ENCODE measurements at regions not wholly inside any gene's neighbourhood (a gene's known extent, or its start where the extent isn't known, plus 50 kb on each side); places are given as distances from the start of the nearest gene placed in this dataset.

- Histone ChIP-seq H3K27me3 (ENCODE audit: control insufficient read depth, insufficient read depth, low read length) (peaks cover 16% of the 10 kb centered on the region), H3K9me3 (replicated peaks; ENCODE audit: control insufficient read depth, low read depth, low read length) (no peaks in the 10 kb centered on the region), H3K4me1 (ENCODE audit: control insufficient read depth, insufficient read depth, low read length) (peaks cover 14% of the 10 kb centered on the region), H3K4me3 (ENCODE audit: low read length) (no peak overlapping the region), H3K27ac (ENCODE audit: low read length) (no peak overlapping the region), H3K36me3 (ENCODE audit: control insufficient read depth, insufficient read depth, low read length) (no peaks in the 10 kb centered on the region)
- WGBS (ENCODE audit: insufficient coverage) = 48% methylated on average over 3 of the region's 5 CpGs
- no peak for DNase-seq
Observed at GRCh38 chr2:45285311-45285710, 276.1 kb upstream of the SIX2 start.

DNA sequence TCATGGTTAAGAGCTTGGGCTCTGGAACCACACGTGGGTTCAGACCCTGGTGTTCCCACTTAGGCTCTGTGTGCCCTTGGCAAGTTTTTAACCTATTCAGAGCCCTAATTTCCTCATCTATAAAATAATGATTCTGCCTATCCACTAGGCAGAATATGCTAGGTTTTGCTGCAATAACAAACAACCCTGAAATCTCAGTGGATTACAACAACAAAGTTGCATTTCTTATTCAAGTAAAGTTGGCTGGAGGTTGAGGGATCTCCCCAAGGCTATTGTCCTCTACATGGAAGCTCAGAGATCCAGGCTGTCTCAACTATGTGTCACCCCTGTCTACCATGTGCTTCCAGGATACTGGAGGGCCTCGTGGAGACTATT lies 275.4 kb upstream of the SIX2 start:
- H3K27me3 ChIP-seq (ENCODE audit: control insufficient read depth, insufficient read depth, low read length) = peaks cover 16% of the 10 kb centered on the region
- no peak overlapping the region for H3K4me3 ChIP-seq (ENCODE audit: low read length)
- no CpG with 5 or more reads among the region's 2 CpGs for WGBS (ENCODE audit: insufficient coverage)
- no peaks in the 10 kb centered on the region for H3K36me3 ChIP-seq (ENCODE audit: control insufficient read depth, insufficient read depth, low read length)
- DNase-seq = no peak
- H3K4me1 ChIP-seq (ENCODE audit: control insufficient read depth, insufficient read depth, low read length) = peaks cover 18% of the 10 kb centered on the region
- H3K9me3 ChIP-seq (replicated peaks; ENCODE audit: control insufficient read depth, low read depth, low read length) = no peaks in the 10 kb centered on the region
- H3K27ac ChIP-seq (ENCODE audit: low read length) = no peak overlapping the region

DNA sequence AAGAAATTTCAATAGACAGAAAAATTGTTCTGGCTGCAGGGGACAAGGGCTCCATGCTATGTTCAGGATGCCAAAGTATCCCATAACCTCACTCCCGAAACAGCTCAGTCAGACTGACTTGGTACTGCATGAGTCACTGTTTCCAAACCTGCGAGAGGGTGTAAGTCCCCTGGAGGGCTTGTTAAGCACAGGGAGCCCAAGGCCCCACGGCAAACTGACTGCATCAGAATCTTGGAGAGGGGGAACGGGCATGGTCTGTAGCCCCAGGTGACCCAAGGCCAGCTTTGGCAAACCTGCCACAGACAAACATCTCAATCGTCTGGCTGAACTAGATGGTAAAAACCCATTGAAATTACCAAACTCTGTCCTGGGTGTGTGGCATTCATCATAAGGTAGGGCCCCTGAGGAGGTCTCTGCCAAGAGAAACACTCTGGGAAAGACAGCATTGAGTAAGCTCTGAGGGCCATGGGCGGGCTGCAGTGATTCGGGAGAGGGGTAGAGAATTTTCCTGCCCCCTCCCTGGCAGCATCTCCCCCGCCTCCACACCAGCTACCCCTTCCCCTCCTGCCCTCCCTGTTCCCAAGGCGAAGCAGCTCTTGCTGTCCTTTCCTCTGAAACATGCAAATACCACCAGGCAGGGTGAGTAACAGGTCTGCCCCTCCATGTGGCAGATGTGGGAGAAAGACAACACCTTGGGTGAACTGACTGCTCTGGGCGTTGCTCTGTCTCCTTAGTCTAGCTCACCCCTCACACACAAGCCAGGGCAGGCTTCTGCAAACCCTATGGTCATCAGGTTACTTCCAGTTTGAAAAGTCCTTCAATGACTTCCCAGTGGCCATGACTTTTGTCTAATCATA lies 274.7 kb upstream of the SIX2 start:
- H3K27ac ChIP-seq (ENCODE audit: low read length) = peak overlapping the region; percentile 51
- peak; percentile 69 for DNase-seq
- no peaks in the 10 kb centered on the region for H3K36me3 ChIP-seq (ENCODE audit: control insufficient read depth, insufficient read depth, low read length)
- H3K4me3 ChIP-seq (ENCODE audit: low read length) = no peak overlapping the region
- H3K27me3 ChIP-seq (ENCODE audit: control insufficient read depth, insufficient read depth, low read length) = peaks cover 16% of the 10 kb centered on the region
- H3K9me3 ChIP-seq (replicated peaks; ENCODE audit: control insufficient read depth, low read depth, low read length) = no peaks in the 10 kb centered on the region
- peaks cover 18% of the 10 kb centered on the region for H3K4me1 ChIP-seq (ENCODE audit: control insufficient read depth, insufficient read depth, low read length)
- WGBS (ENCODE audit: insufficient coverage) = 42% methylated on average over 3 of the region's 10 CpGs

DNA sequence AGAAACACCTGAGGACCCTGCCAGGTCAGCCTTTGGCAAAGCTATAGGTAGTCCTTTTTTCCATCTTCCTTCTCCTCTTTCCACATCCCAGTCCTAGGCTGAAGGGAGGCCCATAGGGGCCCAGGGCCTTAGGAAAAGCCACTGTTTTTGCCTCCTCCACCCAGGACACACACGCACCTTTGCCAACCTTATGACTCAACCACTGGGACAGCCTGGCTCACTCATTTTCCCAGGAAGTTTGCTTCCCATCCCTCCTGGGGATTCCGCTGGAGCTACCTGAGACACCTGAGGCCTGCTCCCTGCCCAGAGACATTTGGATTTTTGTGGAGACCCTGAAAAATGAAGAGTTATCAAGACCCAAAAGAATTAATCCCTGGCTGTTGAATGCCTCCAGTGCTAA lies 273.4 kb upstream of the SIX2 start:
- no peak for DNase-seq
- H3K36me3 ChIP-seq (ENCODE audit: control insufficient read depth, insufficient read depth, low read length) = no peaks in the 10 kb centered on the region
- H3K4me3 ChIP-seq (ENCODE audit: low read length) = no peak overlapping the region
- H3K4me1 ChIP-seq (ENCODE audit: control insufficient read depth, insufficient read depth, low read length) = peaks cover 32% of the 10 kb centered on the region
- H3K27me3 ChIP-seq (ENCODE audit: control insufficient read depth, insufficient read depth, low read length) = peaks cover 18% of the 10 kb centered on the region
- no peak overlapping the region for H3K27ac ChIP-seq (ENCODE audit: low read length)
- no peaks in the 10 kb centered on the region for H3K9me3 ChIP-seq (replicated peaks; ENCODE audit: control insufficient read depth, low read depth, low read length)
- WGBS (ENCODE audit: insufficient coverage) = 100% methylated on average over 2 of the region's 2 CpGs

DNA sequence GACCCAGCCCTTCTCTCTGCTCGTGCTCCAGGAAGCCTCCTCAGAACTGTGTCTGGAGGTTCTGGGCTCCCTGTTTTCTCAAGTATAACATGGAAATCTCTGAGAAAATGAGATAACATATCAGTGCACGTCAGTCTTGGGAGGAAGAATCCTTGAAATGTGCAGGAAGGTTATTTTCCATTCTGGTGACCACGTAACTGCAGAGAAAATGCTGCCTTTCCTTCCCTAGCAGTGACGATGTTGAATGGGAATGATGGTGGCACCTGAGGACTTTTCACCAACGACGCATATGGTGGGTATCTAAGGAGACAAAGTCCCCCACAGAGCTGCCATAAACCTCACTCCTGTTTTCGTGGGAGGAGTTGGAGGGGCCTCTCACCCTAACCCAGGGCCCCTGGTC lies 272.1 kb upstream of the SIX2 start:
- no peaks in the 10 kb centered on the region for H3K9me3 ChIP-seq (replicated peaks; ENCODE audit: control insufficient read depth, low read depth, low read length)
- no peak overlapping the region for H3K27ac ChIP-seq (ENCODE audit: low read length)
- no peaks in the 10 kb centered on the region for H3K36me3 ChIP-seq (ENCODE audit: control insufficient read depth, insufficient read depth, low read length)
- WGBS (ENCODE audit: insufficient coverage) = 86% methylated on average over 2 of the region's 7 CpGs
- DNase-seq = no peak
- H3K4me1 ChIP-seq (ENCODE audit: control insufficient read depth, insufficient read depth, low read length) = peaks cover 39% of the 10 kb centered on the region
- H3K4me3 ChIP-seq (ENCODE audit: low read length) = no peak overlapping the region
- peaks cover 15% of the 10 kb centered on the region for H3K27me3 ChIP-seq (ENCODE audit: control insufficient read depth, insufficient read depth, low read length)

- WGBS (ENCODE audit: insufficient coverage) = 50% methylated on average over 7 of the region's 18 CpGs
Observed at GRCh38 chr2:45280794-45281193, 271.5 kb upstream of the SIX2 start.

DNA sequence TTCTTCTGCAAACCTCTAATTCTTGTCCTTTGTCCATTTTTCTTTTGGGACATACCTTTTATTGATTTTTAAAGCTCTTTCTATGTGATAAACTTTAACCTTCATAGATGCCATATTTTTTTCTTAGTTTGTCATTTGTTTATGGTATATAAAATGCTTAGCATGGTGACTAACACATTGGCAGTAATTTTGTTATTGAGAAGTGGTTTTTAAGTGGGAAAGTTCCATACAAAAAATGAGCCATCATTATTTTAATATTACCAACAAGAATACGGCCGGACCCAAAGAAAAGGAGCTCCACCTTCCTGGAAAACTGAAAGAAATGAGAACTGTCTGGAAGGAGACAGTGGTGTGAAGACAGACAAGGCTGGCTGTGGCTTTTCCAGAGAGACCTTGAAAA lies 270.1 kb upstream of the SIX2 start:
- WGBS (ENCODE audit: insufficient coverage) = no CpG with 5 or more reads among the region's 2 CpGs
- no peak overlapping the region for H3K4me3 ChIP-seq (ENCODE audit: low read length)
- peaks cover 46% of the 10 kb centered on the region for H3K4me1 ChIP-seq (ENCODE audit: control insufficient read depth, insufficient read depth, low read length)
- H3K36me3 ChIP-seq (ENCODE audit: control insufficient read depth, insufficient read depth, low read length) = no peaks in the 10 kb centered on the region
- no peak overlapping the region for H3K27ac ChIP-seq (ENCODE audit: low read length)
- H3K27me3 ChIP-seq (ENCODE audit: control insufficient read depth, insufficient read depth, low read length) = peaks cover 15% of the 10 kb centered on the region
- no peaks in the 10 kb centered on the region for H3K9me3 ChIP-seq (replicated peaks; ENCODE audit: control insufficient read depth, low read depth, low read length)
- DNase-seq = no peak

More at GRCh38 chr2:45280794-45281193, 271.5 kb upstream of the SIX2 start:
- no peaks in the 10 kb centered on the region for H3K9me3 ChIP-seq (replicated peaks; ENCODE audit: control insufficient read depth, low read depth, low read length)
- DNase-seq = no peak
- H3K27ac ChIP-seq (ENCODE audit: low read length) = no peak overlapping the region
- H3K36me3 ChIP-seq (ENCODE audit: control insufficient read depth, insufficient read depth, low read length) = no peaks in the 10 kb centered on the region
- peaks cover 39% of the 10 kb centered on the region for H3K4me1 ChIP-seq (ENCODE audit: control insufficient read depth, insufficient read depth, low read length)
- H3K27me3 ChIP-seq (ENCODE audit: control insufficient read depth, insufficient read depth, low read length) = peaks cover 15% of the 10 kb centered on the region
- H3K4me3 ChIP-seq (ENCODE audit: low read length) = no peak overlapping the region

GRCh38 chr2:45278365-45279078 lies 269.3 kb upstream of the SIX2 start:
- peak; percentile 67 for DNase-seq
- H3K27me3 ChIP-seq (ENCODE audit: control insufficient read depth, insufficient read depth, low read length) = peaks cover 15% of the 10 kb centered on the region
- WGBS (ENCODE audit: insufficient coverage) = 48% methylated on average over 6 of the region's 9 CpGs

DNA sequence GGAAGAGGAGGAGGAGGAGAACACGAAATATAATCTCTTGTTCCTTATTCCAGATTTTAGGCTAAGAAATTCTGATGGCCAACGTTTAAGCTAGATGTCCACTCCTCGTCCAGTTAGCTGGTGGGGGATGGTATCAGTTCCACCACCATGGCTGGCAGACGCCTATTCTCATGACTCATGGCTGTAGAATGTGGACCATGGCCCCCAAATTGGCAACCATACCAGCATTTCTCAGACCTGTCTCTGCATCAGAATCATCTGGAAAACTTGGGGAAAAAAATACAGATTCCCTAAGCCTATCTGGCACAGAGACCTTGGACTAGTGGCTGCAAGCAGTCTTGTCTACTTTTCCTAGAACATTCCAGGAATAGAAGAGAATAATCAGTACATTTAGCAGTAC lies 267.7 kb upstream of the SIX2 start:
- Histone ChIP-seq H3K36me3 (ENCODE audit: control insufficient read depth, insufficient read depth, low read length) (no peaks in the 10 kb centered on the region), H3K4me1 (ENCODE audit: control insufficient read depth, insufficient read depth, low read length) (peaks cover 42% of the 10 kb centered on the region), H3K27me3 (ENCODE audit: control insufficient read depth, insufficient read depth, low read length) (peaks cover 11% of the 10 kb centered on the region), H3K9me3 (replicated peaks; ENCODE audit: control insufficient read depth, low read depth, low read length) (no peaks in the 10 kb centered on the region), H3K4me3 (ENCODE audit: low read length) (no peak overlapping the region), H3K27ac (ENCODE audit: low read length) (no peak overlapping the region)
- no peak for DNase-seq
- 80% methylated on average over 1 of the region's 4 CpGs for WGBS (ENCODE audit: insufficient coverage)

More at GRCh38 chr2:45278365-45279078, 269.3 kb upstream of the SIX2 start:
- Histone ChIP-seq H3K4me1 (ENCODE audit: control insufficient read depth, insufficient read depth, low read length) (peaks cover 42% of the 10 kb centered on the region), H3K36me3 (ENCODE audit: control insufficient read depth, insufficient read depth, low read length) (no peaks in the 10 kb centered on the region), H3K4me3 (ENCODE audit: low read length) (no peak overlapping the region), H3K27ac (ENCODE audit: low read length) (peak overlapping the region; percentile 8), H3K9me3 (replicated peaks; ENCODE audit: control insufficient read depth, low read depth, low read length) (no peaks in the 10 kb centered on the region)

DNA sequence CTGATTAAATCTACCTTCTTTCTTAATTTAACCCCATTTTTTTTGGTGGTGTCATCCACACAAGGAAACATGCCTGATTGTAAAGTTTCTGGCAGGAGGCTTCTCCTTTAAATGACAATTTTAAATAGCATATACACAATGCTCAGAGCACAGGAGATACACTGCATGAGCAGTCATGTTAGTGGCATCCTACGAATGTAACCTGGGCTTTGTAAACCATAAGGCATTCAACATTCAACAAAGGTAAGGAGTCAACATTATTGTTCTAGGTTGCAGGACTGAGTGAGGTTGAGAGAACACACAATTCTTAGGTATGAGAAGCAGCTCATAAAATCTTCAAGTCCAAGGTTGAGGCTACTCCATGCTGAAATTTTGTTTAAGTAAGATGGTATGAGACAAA lies 266.6 kb upstream of the SIX2 start:
- DNase-seq = no peak
- 80% methylated on average over 1 of the region's 1 CpG for WGBS (ENCODE audit: insufficient coverage)

More for the DNA sequence above, 266.6 kb upstream of the SIX2 start:
- Histone ChIP-seq H3K4me3 (ENCODE audit: low read length) (no peak overlapping the region), H3K36me3 (ENCODE audit: control insufficient read depth, insufficient read depth, low read length) (no peaks in the 10 kb centered on the region), H3K27me3 (ENCODE audit: control insufficient read depth, insufficient read depth, low read length) (peaks cover 7% of the 10 kb centered on the region), H3K27ac (ENCODE audit: low read length) (no peak overlapping the region), H3K9me3 (replicated peaks; ENCODE audit: control insufficient read depth, low read depth, low read length) (no peaks in the 10 kb centered on the region), H3K4me1 (ENCODE audit: control insufficient read depth, insufficient read depth, low read length) (peaks cover 40% of the 10 kb centered on the region)

Measured in muscle of leg (tissue), 3 donors.